D721Med (cell line): ENCODE measurements at regions not wholly inside any gene's neighbourhood (a gene's known extent, or its start where the extent isn't known, plus 50 kb on each side); places are given as distances from the start of the nearest gene placed in this dataset.

ENCODE experiments used
- DNase-seq: peaks from one replicate; pipeline ENCODE4 v3.0.0; 2011; ENCODE audit warnings: low spot score; ENCODE audit not compliant: insufficient read length
- FAIRE-seq: peaks from 2 replicates; lab custom pipeline; 2011; peaks lifted over from hg19 to GRCh38; lab: Jason Lieb, UNC
- TF ChIP-seq, protein P1 (sequence below): IDR thresholded peaks from 2 replicates; pipeline ENCODE4 v1.5.1; 2012; ENCODE audit warnings: mild to moderate bottlenecking, control low read depth; ENCODE audit not compliant: insufficient read depth; ENCODE audit errors: missing control alignments

DNA sequence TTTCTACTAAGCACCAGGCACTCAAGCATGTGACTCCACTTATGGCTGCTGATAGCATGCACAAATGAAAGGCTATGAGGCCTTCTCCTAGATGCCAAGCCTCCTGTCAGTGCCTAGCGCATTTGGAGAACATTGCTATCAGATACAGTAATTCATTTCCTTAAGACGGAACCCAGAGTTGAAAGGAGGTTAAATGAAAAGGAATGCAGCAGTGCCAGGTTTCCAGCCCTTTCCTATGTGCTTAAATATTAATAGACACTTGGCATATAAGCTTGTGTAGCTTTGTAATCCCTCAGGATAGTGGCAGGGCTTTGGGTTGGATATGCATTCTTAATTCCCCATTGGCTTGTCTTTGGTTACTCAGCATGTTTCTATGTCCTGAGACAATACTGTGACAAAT, 140.1 kb upstream of the FRY start:
- no peak for DNase-seq
- TF ChIP-seq, protein P1, sequence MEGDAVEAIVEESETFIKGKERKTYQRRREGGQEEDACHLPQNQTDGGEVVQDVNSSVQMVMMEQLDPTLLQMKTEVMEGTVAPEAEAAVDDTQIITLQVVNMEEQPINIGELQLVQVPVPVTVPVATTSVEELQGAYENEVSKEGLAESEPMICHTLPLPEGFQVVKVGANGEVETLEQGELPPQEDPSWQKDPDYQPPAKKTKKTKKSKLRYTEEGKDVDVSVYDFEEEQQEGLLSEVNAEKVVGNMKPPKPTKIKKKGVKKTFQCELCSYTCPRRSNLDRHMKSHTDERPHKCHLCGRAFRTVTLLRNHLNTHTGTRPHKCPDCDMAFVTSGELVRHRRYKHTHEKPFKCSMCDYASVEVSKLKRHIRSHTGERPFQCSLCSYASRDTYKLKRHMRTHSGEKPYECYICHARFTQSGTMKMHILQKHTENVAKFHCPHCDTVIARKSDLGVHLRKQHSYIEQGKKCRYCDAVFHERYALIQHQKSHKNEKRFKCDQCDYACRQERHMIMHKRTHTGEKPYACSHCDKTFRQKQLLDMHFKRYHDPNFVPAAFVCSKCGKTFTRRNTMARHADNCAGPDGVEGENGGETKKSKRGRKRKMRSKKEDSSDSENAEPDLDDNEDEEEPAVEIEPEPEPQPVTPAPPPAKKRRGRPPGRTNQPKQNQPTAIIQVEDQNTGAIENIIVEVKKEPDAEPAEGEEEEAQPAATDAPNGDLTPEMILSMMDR = no peak
- no peak for FAIRE-seq

DNA sequence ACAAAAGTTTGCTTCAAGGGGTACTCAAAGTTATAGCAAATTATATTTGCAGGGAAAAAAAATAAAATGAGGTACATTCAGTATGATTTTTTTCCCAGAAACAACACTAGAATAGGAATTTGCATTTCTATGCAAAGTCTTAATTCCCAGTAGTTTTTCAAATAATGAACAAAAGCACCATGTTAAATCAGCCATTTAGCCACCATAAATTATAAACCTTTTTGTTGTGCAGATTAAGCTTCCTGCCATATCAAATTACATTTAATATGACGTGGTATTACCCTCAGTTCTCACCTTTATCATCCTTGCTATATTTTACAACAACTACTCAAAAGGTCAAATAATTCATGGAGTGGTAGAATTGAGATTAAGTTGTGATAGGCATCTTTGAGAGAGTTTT, 136.6 kb upstream of the FRY start:
- FAIRE-seq = no peak
- TF ChIP-seq, protein P1 = no peak
- no peak for DNase-seq

DNA sequence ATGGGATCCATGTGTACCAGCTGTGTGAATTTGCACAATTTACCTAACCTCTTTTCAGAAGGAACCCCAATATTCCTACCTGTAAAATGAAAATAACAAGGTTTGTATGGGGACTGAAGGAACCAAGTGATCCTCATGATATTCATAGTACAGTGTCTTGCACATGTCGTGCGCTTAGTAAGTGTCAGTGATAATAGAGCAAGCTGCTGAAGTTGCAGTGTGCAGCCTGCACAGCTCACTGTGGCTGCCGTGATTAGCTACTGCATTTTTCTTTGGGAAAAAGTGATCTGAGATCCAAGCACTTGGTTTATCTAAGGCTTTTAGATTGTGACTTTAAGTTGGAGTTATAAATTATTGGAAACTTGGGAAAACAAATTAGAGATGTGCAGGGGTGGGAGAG, 135.9 kb upstream of the FRY start:
- TF ChIP-seq, protein P1 = no peak
- no peak for DNase-seq
- FAIRE-seq = no peak

DNA sequence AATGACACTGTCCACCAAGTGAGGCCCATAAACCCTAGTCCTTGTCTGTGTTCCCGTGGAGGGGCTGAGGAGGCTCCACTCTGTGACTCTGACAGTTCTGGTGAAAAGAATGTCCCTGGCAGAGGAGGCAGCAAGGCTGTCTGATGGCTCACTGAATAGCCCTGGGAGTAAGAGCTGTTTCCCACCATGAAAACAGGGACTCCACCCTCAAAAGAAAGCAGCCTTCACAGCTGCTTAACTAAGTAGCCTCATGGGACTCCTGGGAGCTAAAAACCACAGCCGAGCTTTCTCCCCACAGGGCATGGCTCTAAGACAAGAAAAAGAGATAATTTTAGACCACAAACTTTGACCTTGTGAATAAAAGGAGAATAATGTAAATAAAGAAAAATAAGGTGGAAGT, 135.1 kb upstream of the FRY start:
- DNase-seq (no peak), FAIRE-seq (no peak)
- TF ChIP-seq, protein P1 = no peak

DNA sequence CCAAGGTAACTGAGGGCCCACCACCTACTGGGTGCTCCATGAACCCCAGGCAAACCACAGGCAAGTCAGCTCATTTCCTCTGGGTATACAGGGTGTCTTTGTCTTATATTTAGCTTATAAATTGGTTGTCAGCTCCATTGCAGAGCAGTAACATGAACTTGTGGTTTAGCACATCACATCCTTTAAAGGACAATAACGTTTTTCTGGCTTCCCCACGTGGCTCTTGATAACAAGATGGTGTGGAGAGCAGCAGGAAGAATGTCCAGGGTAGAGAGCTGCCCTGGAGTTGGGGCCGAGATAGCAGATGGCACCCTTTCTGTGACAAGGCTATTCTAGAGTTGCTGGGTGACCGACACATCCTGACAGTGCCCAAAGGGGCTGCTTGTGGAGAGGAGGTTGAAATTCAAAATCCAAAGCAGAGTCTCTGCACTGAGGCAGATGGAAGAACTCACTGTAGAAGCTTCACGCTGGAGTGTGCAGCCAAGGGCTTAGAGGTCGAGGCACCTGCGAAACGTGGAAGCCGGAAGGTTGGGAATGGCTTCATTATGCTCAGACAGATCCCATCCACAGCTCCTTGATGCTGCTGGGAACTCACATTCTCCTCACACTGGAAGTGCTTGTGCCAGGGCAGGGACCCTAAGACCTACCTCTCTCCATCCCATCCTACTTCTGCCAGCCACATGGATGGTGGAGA, 133.0 kb upstream of the FRY start:
- TF ChIP-seq, protein P1 = no peak
- DNase-seq (no peak), FAIRE-seq (no peak)

DNA sequence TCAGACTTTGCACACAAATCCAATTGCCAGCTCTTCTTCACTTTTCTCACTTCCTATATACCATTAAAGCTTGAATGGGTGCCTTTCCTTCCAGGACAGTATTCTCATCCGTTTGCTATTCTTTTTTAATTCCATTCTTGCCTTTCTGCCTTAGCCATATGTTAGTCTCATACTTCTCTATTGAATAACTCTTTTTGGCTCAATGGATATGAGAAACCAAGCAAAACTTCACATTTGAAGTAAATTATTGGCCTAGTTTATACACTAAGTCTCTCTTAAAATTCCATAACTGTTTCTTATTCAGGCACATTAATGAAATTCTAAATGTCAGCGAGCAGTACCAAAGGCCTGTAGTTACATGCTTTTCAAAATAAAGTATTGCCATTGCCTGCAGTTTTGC, 129.6 kb upstream of the FRY start:
- DNase-seq = no peak
- no peak for FAIRE-seq
- TF ChIP-seq, protein P1 = no peak

DNA sequence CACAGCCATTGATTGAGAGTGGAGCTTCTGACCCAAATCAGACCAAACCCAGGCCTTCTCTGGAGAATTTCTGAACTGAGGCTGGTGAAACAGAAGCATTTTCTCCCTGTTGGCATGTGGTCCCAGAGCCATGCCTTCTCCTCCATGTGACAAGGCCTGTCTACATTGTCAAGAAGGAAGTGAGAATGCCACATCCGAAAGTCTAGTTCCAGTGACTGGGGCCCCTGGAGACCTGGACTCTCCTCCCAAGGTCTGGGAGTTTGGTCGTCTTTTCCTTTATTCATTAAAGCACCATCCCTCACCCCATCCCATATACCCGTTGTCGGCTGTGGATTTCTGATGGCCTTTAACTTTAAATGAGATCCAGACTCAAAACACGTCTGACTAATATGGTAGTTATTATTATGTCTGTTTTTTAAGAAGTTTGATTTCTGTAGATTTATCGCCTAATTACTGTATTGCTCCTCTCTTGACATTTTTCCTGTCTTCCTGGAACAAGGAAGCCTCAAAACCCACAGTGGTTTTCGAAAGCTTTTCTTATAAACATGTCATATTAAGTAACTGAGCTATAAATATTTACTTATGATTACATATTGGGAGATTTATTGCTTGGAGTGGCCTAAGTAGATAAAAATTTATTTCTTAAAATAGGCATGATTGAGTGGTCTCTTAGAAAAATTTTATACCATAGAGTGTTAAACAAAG, 128.3 kb upstream of the FRY start:
- TF ChIP-seq, protein P1 = no peak
- DNase-seq (no peak), FAIRE-seq (no peak)
